Sigmoid colon (tissue), 6 donors: ENCODE measurements at regions not wholly inside any gene's neighbourhood (a gene's known extent, or its start where the extent isn't known, plus 50 kb on each side); places are given as distances from the start of the nearest gene placed in this dataset.

ENCODE experiments used
- DNase-seq: peaks from one replicate; pipeline ENCODE4 v3.0.0-alpha.2; 2019
- H3K27ac ChIP-seq, 4 donors: fragments of 200-600 bp; sonication (generic); one replicate each; pipeline ENCODE4 v1.5.1; 2016 to 2019; ENCODE audit warnings: mild to moderate bottlenecking in 1 of 4
- H3K27me3 ChIP-seq, 3 donors: fragments of 200-600 bp; sonication (generic); one replicate each; pipeline ENCODE4 v1.5.1; 2019; ENCODE audit warnings: mild to moderate bottlenecking in 1 of 3
- H3K36me3 ChIP-seq, 4 donors: fragments of 200-600 bp; sonication (generic); one replicate each; pipeline ENCODE4 v1.5.1; 2016 to 2019
- H3K4me1 ChIP-seq, 4 donors: fragments of 200-600 bp; sonication (generic); one replicate each; pipeline ENCODE4 v1.5.1; 2017 to 2019
- H3K4me3 ChIP-seq, 4 donors: fragments of 200-600 bp; sonication (generic); one replicate each; pipeline ENCODE4 v1.5.1; 2017 to 2019; ENCODE audit warnings: mild to moderate bottlenecking in 2 of 4, moderate library complexity in 1 of 4
- H3K9me3 ChIP-seq, 4 donors: fragments of 200-600 bp in 3 of 4; sonication (generic) in 3 of 4; one replicate each; pipeline versions ENCODE4 v1.5.1 to v1.6.1; 2013 to 2019
- CTCF ChIP-seq, 4 experiments: fragments of 450-650 bp in 3 of 4; fragments of 200-600 bp in 1 of 4; IDR thresholded peaks; one replicate each; pipeline ENCODE4 v1.5.1; 2016 to 2019; ENCODE audit warnings: antibody characterized with exemption in 4 of 4, mild to moderate bottlenecking in 3 of 4, moderate library complexity in 2 of 4
- EP300 ChIP-seq, 4 donors: sonication (generic); formaldehyde crosslinking; IDR thresholded peaks; one replicate each; pipeline ENCODE4 v1.6.1; 2017; ENCODE audit warnings: antibody characterized with exemption in 4 of 4
- POLR2A ChIP-seq, 2 donors: fragments of 450-650 bp; IDR thresholded peaks; one replicate each; pipeline ENCODE4 v1.6.1; 2016; ENCODE audit warnings: antibody characterized with exemption in 2 of 2, mild to moderate bottlenecking in 2 of 2, moderate library complexity in 2 of 2
- POLR2AphosphoS5 ChIP-seq, 4 donors: sonication (generic); formaldehyde crosslinking; IDR thresholded peaks; one replicate each; pipeline ENCODE4 v1.6.1; 2017; ENCODE audit warnings: antibody characterized with exemption in 4 of 4
- WGBS, 2 donors: extraction: QIAGEN DNeasy Blood & Tissue Kit; methylation state at CpG; one replicate each; pipeline ENCODE4 v1.1.7; 2013; 5-methylcytosine and 5-hydroxymethylcytosine counted together
- intact Hi-C: fragments of 100-400 bp; cut with DNase I; formaldehyde crosslinking; loops from one replicate; pipeline ENCODE4 v1.15.1; 2023
- donor health status: healthy with polysubstance abuse.
- donor health status: healthy.

DNA sequence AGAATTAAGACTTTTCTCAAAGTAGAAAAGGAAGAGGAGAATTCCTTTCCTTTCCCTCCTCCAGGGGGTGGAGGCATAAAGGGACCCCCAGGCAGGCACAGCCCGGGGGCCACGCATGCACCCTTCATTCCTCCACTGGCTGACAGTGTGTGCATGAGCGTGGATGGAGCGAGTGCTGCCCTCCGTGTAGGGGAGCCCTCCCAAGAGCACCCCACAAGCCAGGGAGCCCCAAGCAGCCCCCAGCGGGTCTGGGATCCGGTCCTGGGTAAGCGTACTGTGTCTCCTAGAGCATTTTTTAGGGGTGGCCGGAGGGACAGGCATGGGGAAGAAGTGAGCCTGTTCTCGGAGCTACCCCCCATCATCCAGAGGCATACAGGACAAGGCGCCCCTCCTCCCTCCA lies 120.5 kb downstream of the SIK1 start:
- H3K4me1 ChIP-seq: no peaks in the 10 kb centered on the region
- 95 to 96% methylated on average over 11 of the region's 11 CpGs for WGBS, 2 donors
- H3K27me3 ChIP-seq: no peaks in the 10 kb centered on the region
- DNase-seq: peak; percentile 19
- no peak overlapping the region for H3K4me3 ChIP-seq
- H3K36me3 ChIP-seq: no peaks in the 10 kb centered on the region
- H3K27ac ChIP-seq: no peak overlapping the region
- no peaks in the 10 kb centered on the region for H3K9me3 ChIP-seq
- TF ChIP-seq CTCF (IDR thresholded peaks at IDR 0.05): no peak
- no peak for TF ChIP-seq EP300 (IDR thresholded peaks at IDR 0.05)
- TF ChIP-seq POLR2A (IDR thresholded peaks at IDR 0.05): no peak
- TF ChIP-seq POLR2AphosphoS5 (IDR thresholded peaks at IDR 0.05): no peak
- intact Hi-C loops: no loop called here

GRCh38 chr21:43305811-43306311 lies 121.1 kb downstream of the SIK1 start:
- H3K9me3 ChIP-seq: no peaks in the 10 kb centered on the region
- H3K27ac ChIP-seq: no peak overlapping the region
- no peaks in the 10 kb centered on the region for H3K27me3 ChIP-seq
- no peak for TF ChIP-seq CTCF (IDR thresholded peaks at IDR 0.05)
- no peak for TF ChIP-seq EP300 (IDR thresholded peaks at IDR 0.05)
- no peak for TF ChIP-seq POLR2A (IDR thresholded peaks at IDR 0.05)
- TF ChIP-seq POLR2AphosphoS5 (IDR thresholded peaks at IDR 0.05): no peak
- DNase-seq: peak; percentile 58
- intact Hi-C loops: no loop called here
- no peak overlapping the region for H3K4me3 ChIP-seq
- no peaks in the 10 kb centered on the region for H3K36me3 ChIP-seq
- 91 to 92% methylated on average over 16 of the region's 16 CpGs for whole genome bisulfite sequencing, 2 donors
- H3K4me1 ChIP-seq: no peaks in the 10 kb centered on the region

DNA sequence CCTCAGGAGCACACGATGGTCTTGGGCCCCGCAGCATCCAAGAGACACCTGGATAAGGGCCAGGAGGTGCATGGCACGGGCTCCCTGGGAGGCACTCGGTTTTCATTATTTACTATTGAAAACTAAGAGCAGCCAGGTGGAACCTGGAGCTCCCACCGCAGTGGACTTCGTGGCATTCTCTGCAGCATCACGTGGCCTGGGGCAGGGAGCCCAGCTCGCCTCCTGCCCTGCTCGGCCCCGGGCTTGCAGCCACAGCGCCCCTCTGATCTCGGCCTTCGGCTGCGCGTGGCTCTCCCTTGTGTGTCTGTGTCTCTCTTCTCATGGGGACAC lies 121.6 kb downstream of the SIK1 start:
- 91% methylated on average over 15 of the region's 15 CpGs for WGBS, 2 donors
- Histone ChIP-seq H3K9me3 (no peaks in the 10 kb centered on the region), H3K36me3 (no peaks in the 10 kb centered on the region), H3K27ac (no peak overlapping the region), H3K27me3 (no peaks in the 10 kb centered on the region), H3K4me1 (no peaks in the 10 kb centered on the region), H3K4me3 (no peak overlapping the region)
- TF ChIP-seq POLR2AphosphoS5 (IDR thresholded peaks at IDR 0.05): no peak
- peak; percentile 38 for DNase-seq
- intact Hi-C loops: no loop called here

DNA sequence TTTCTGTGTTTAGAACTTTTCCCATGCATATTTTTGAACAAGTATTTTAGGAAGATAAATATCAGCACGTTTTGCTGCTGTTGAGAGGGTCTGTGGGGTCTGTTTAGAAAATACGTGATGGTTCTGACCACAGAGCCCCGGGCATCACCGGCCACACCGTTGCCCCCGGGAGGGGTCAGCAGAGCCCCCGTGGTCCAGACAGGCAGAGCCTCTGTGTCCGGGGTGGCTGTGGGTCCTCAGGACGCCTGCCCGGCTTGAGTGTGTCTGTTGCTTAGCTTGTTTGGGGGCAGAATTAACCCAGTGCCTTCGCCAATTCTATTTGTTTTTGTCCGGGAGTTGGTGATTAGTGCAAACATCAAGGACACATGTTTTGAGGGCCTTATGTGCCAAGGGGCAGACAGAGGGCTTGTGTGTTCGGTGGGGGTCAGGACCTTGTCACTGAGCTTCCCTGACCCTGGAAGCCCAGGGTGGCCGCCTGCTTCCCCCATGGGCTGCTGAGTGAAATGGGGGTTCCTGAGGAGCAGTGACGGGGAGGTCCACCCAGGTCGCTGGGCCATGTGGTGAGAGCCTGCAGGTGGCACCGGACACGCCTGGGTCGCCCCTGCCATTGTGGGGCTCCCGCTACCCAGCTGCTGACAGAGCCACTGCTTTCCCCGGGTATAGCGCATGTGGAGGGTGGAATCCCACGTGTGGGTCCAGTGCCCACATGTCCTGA lies 122.2 kb downstream of the SIK1 start:
- Histone ChIP-seq H3K27me3 (no peaks in the 10 kb centered on the region), H3K4me1 (no peaks in the 10 kb centered on the region), H3K4me3 (no peak overlapping the region), H3K27ac (no peak overlapping the region), H3K9me3 (no peaks in the 10 kb centered on the region), H3K36me3 (no peaks in the 10 kb centered on the region)
- peak; percentile 27 for DNase-seq
- no peak for TF ChIP-seq POLR2AphosphoS5 (IDR thresholded peaks at IDR 0.05)
- no peak for TF ChIP-seq POLR2A (IDR thresholded peaks at IDR 0.05)
- TF ChIP-seq CTCF (IDR thresholded peaks at IDR 0.05): no peak
- no peak for TF ChIP-seq EP300 (IDR thresholded peaks at IDR 0.05)
- intact Hi-C loops: no loop called here
- WGBS, 2 donors: 83 to 88% methylated on average over 23 of the region's 23 CpGs

- H3K27me3 ChIP-seq: no peaks in the 10 kb centered on the region
- intact Hi-C loops: no loop called here
Observed at GRCh38 chr21:43304206-43304605, 122.7 kb downstream of the SIK1 start.

More at GRCh38 chr21:43304206-43304605, 122.7 kb downstream of the SIK1 start:
- Histone ChIP-seq H3K9me3 (no peaks in the 10 kb centered on the region), H3K4me1 (no peaks in the 10 kb centered on the region), H3K4me3 (no peak overlapping the region), H3K36me3 (no peaks in the 10 kb centered on the region), H3K27ac (no peak overlapping the region)
- 90 to 91% methylated on average over 14 of the region's 14 CpGs for WGBS, 2 donors
- TF ChIP-seq POLR2AphosphoS5 (IDR thresholded peaks at IDR 0.05) (no peak), CTCF (IDR thresholded peaks at IDR 0.05) (no peak), EP300 (IDR thresholded peaks at IDR 0.05) (no peak), POLR2A (IDR thresholded peaks at IDR 0.05) (no peak)
- peak; percentile 19 for DNase-seq
